ENCODE measurements at regions not wholly inside any gene's neighbourhood (a gene's known extent, or its start where the extent isn't known, plus 50 kb on each side); places are given as distances from the start of the nearest gene placed in this dataset.
"Not testable (repeated sequence)": the region's sequence is repeated elsewhere in the genome, so short reads cannot be mapped to it uniquely, and the experiment has no call there.

GRCh38 chr1:149636286-149637122, 52.9 kb downstream of the PPIAL4C start:
- not testable (repeated sequence) for TF ChIP-seq EZH2 (IDR thresholded peaks at IDR 0.05; ENCODE audit: insufficient read depth, poor library complexity, severe bottlenecking); EZH2phosphoT487 (IDR thresholded peaks at IDR 0.05; ENCODE audit: insufficient read depth, low read depth)

Data from GM23248 (cell line).